Uterus (tissue), 3 donors: ENCODE measurements at regions not wholly inside any gene's neighbourhood (a gene's known extent, or its start where the extent isn't known, plus 50 kb on each side); places are given as distances from the start of the nearest gene placed in this dataset.
"Not testable (repeated sequence)": the region's sequence is repeated elsewhere in the genome, so short reads cannot be mapped to it uniquely, and the experiment has no call there.

Experiments used
- DNase-seq, 2 donors: peaks; one replicate each; pipeline ENCODE4 v3.0.0-alpha.2; 2019 to 2020
- H3K27ac ChIP-seq, 2 donors: fragments of 200-600 bp; sonication (generic); 1 replicate in 1 of 2; 2 replicates in 1 of 2; pipeline ENCODE4 v1.5.1; 2016 to 2018
- H3K27me3 ChIP-seq, 2 donors: fragments of 200-600 bp; sonication (generic); one replicate each; pipeline ENCODE4 v1.5.1; 2018 to 2019; ENCODE audit warnings: control low read depth in 1 of 2
- H3K36me3 ChIP-seq, 2 donors: fragments of 200-600 bp; sonication (generic); one replicate each; pipeline ENCODE4 v1.5.1; 2019; ENCODE audit warnings: control low read depth in 1 of 2
- H3K4me1 ChIP-seq, 2 donors: fragments of 200-600 bp; sonication (generic); one replicate each; pipeline ENCODE4 v1.5.1; 2018 to 2019; ENCODE audit warnings: control low read depth in 1 of 2
- H3K4me3 ChIP-seq, 2 donors: fragments of 200-600 bp; sonication (generic); 1 replicate in 1 of 2; 2 replicates in 1 of 2; pipeline ENCODE4 v1.5.1; 2018 to 2019; ENCODE audit warnings: mild to moderate bottlenecking in 1 of 2
- H3K9me3 ChIP-seq, 2 donors: fragments of 200-600 bp; sonication (generic); one replicate each; pipeline ENCODE4 v1.5.1; 2019; ENCODE audit warnings: control low read depth in 1 of 2
- CTCF ChIP-seq, 4 experiments: fragments of 200-600 bp in 2 of 4; fragments of 450-650 bp in 2 of 4; sonication (generic) in 2 of 4; IDR thresholded peaks; one replicate each; pipeline ENCODE4 v1.5.1; 2016 to 2019; ENCODE audit warnings: antibody characterized with exemption in 4 of 4, mild to moderate bottlenecking in 2 of 4, moderate library complexity in 1 of 4
- POLR2A ChIP-seq, 2 donors: fragments of 450-650 bp; IDR thresholded peaks; one replicate each; pipeline ENCODE4 v1.6.1; 2016; ENCODE audit warnings: antibody characterized with exemption in 2 of 2, mild to moderate bottlenecking in 1 of 2, moderate library complexity in 1 of 2
- intact Hi-C: fragments of 100-400 bp; cut with DNase I; formaldehyde crosslinking; loops from one replicate; pipeline ENCODE4 v1.15.1; 2023; ENCODE audit warnings: low total_unique reads
- donor health status: DM: yes; HTN: yes; CAD: no.

GRCh38 chr7:4468320-4469102, 213.6 kb upstream of the FOXK1 start:
- H3K4me3 ChIP-seq: no peak overlapping the region
- TF ChIP-seq POLR2A (IDR thresholded peaks at IDR 0.05) (no peak), CTCF (IDR thresholded peaks at IDR 0.05) (no peak)
- intact Hi-C loops: no loop called here
- DNase-seq: no peak
- no peaks in the 10 kb centered on the region for H3K9me3 ChIP-seq
- H3K36me3 ChIP-seq: no peaks in the 10 kb centered on the region
- H3K27ac ChIP-seq: no peak overlapping the region
- H3K27me3 ChIP-seq: no peaks in the 10 kb centered on the region
- H3K4me1 ChIP-seq: no peaks in the 10 kb centered on the region

DNA sequence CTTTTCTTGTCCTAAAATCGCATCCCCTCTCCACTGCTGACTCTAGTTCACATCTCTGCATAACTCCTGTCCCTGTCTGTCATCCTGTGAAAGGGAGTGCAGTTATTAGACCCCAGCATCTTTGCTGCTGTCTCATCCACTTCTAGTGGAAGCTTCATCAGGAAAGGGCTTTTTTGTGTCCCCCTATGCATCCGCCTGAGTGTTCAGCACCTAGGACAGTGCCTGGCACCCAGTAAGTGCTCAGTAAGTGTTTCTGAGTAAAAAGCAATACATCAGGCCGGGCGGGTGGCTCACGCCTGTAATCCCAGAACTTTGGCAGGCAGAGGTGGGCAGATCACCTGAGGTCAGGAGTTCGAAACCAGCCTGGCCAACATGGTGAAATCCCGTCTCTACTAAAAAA, 211.8 kb upstream of the FOXK1 start:
- intact Hi-C loops: no loop called here
- H3K27me3 ChIP-seq: no peaks in the 10 kb centered on the region
- H3K27ac ChIP-seq: no peak overlapping the region
- H3K4me3 ChIP-seq: no peak overlapping the region
- no peaks in the 10 kb centered on the region for H3K4me1 ChIP-seq
- no peak for DNase-seq
- no peaks in the 10 kb centered on the region for H3K36me3 ChIP-seq
- no peak for TF ChIP-seq CTCF (IDR thresholded peaks at IDR 0.05)
- no peak for TF ChIP-seq POLR2A (IDR thresholded peaks at IDR 0.05)
- H3K9me3 ChIP-seq: no peaks in the 10 kb centered on the region

DNA sequence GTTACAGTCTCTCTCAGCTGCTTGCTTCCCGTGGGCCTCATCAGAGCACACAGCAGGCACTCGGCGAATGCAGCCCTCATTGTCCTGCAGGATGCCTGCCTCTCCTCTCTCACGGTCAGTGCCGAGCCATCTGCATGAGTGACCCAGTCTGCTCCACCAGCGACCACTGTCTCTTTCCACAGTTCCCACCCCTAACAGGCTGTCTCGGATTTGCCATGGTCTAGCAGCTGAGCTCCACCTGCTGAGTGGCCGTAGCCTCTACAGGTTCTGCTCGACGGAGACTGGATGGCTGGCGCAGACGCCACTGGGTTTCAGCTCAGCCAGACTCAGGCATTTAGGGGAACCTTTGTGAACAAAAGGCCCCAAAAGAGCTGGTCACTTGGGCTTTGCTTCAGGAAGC, 209.4 kb upstream of the FOXK1 start:
- no peaks in the 10 kb centered on the region for H3K36me3 ChIP-seq
- intact Hi-C loops: no loop called here
- H3K4me3 ChIP-seq: no peak overlapping the region
- H3K27ac ChIP-seq: no peak overlapping the region
- no peaks in the 10 kb centered on the region for H3K27me3 ChIP-seq
- DNase-seq: no peak
- no peaks in the 10 kb centered on the region for H3K9me3 ChIP-seq
- no peaks in the 10 kb centered on the region for H3K4me1 ChIP-seq
- TF ChIP-seq CTCF (IDR thresholded peaks at IDR 0.05) (no peak), POLR2A (IDR thresholded peaks at IDR 0.05) (no peak)

DNA sequence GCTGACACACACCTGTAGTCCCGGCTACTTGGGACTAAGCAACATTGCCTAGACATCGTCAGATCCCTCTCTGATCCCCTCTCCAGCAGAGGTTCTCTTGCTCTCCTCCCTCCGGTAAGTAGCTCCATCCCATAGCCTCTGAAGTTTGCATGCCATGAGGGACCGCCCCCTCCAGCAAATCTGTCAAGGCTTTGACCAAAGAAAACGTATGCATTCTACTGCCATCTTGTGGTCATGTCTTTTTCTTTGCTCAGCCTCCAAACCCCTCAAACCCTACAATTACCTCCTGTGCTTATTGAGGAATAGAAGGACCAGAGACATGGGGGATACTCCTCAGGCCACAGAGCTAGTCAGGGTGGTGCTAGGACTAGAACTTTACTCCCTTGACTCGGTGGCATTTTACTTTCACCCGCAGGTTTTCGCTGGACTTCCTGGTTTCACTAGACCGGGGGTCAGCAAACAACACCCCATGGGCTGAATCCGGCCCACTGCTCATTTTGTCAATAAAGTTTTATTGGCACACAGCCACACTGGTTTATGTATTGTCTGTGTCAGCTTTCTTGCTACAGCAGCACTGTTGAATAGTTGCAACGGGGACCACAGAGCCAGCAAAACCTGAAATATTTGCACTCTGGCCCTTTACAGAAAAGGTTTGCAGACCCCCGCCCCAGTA, 202.6 kb upstream of the FOXK1 start:
- intact Hi-C loops: no loop called here
- Histone ChIP-seq H3K4me3 (no peak overlapping the region), H3K27ac (no peak overlapping the region), H3K4me1 (no peaks in the 10 kb centered on the region), H3K27me3 (no peaks in the 10 kb centered on the region), H3K9me3 (peaks cover 0 to 4% of the 10 kb centered on the region in 2 donors), H3K36me3 (no peaks in the 10 kb centered on the region)
- TF ChIP-seq POLR2A (IDR thresholded peaks at IDR 0.05) (no peak), CTCF (IDR thresholded peaks at IDR 0.05) (peak in 1 of 4 experiments; percentile 14)
- no peak for DNase-seq

DNA sequence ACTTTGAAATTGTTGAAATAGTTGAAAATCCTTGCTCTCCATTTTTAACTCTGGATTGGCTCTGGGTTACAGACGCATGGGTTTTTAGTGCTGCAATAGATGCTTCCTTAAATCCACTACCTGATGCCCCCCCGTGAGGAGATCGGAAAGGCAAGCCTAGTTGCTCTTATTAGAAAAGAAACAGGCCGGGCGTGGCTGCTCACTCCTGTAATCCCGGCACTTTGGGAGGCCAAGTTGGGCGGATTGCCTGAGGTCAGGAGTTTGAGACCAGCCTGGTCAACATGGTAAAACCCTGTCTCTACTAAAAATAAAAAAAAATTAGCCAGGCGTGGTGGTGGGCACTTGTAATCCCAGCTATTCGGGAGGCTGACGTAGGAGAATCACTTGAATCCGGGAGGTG, 202.0 kb upstream of the FOXK1 start:
- DNase-seq, H3K4me3 ChIP-seq, intact Hi-C loops, H3K36me3 ChIP-seq, H3K27me3 ChIP-seq, H3K9me3 ChIP-seq, H3K27ac ChIP-seq, H3K4me1 ChIP-seq: not testable (repeated sequence)
